ENCODE measurements at regions not wholly inside any gene's neighbourhood (a gene's known extent, or its start where the extent isn't known, plus 50 kb on each side); places are given as distances from the start of the nearest gene placed in this dataset.
"Not testable (repeated sequence)": the region's sequence is repeated elsewhere in the genome, so short reads cannot be mapped to it uniquely, and the experiment has no call there.

- H3K36me3 Mint-ChIP-seq, H3K9me3 Mint-ChIP-seq, H3K4me1 Mint-ChIP-seq, DNase-seq, POLR2A ChIA-PET, H3K4me3 Mint-ChIP-seq, ATAC-seq, H3K27ac Mint-ChIP-seq: not testable (repeated sequence)
- H3K27me3 Mint-ChIP-seq: peaks cover 0 to 10% (median 0%) of the 10 kb centered on the region in 5 donors
Measured at GRCh38 chr5:124916313-124916712, 169.9 kb upstream of the ZNF608 start.

- no peaks in the 10 kb centered on the region for H3K9me3 Mint-ChIP-seq
- no peak for ATAC-seq
- no peak overlapping the region for H3K27ac Mint-ChIP-seq
- POLR2A ChIA-PET: no interaction called here
- H3K4me3 Mint-ChIP-seq: no peak overlapping the region
- peaks cover 0 to 8% (median 0%) of the 10 kb centered on the region in 5 donors for H3K27me3 Mint-ChIP-seq
- DNase-seq: no peak
- H3K36me3 Mint-ChIP-seq: no peaks in the 10 kb centered on the region
- H3K4me1 Mint-ChIP-seq: peaks cover 0 to 4% (median 0%) of the 10 kb centered on the region in 4 donors
Measured at GRCh38 chr5:124918618-124919017, 172.2 kb upstream of the ZNF608 start.

GRCh38 chr5:124919076-124919475, 172.6 kb upstream of the ZNF608 start:
- Mint-ChIP-seq H3K4me3 (no peak overlapping the region), H3K36me3 (no peaks in the 10 kb centered on the region), H3K9me3 (no peaks in the 10 kb centered on the region), H3K27ac (no peak overlapping the region), H3K4me1 (peaks cover 0 to 4% (median 0%) of the 10 kb centered on the region in 4 donors), H3K27me3 (peaks cover 0 to 8% (median 0%) of the 10 kb centered on the region in 5 donors)
- POLR2A ChIA-PET: no interaction called here
- DNase-seq: no peak
- no peak for ATAC-seq

GRCh38 chr5:124919747-124920525, 173.5 kb upstream of the ZNF608 start:
- no peaks in the 10 kb centered on the region for H3K9me3 Mint-ChIP-seq
- no peak overlapping the region for H3K27ac Mint-ChIP-seq
- DNase-seq (no peak), ATAC-seq (no peak)
- no peaks in the 10 kb centered on the region for H3K36me3 Mint-ChIP-seq
- peaks cover 0 to 9% (median 0%) of the 10 kb centered on the region in 5 donors for H3K27me3 Mint-ChIP-seq
- POLR2A ChIA-PET: no interaction called here
- H3K4me3 Mint-ChIP-seq: no peak overlapping the region
- peaks cover 0 to 4% (median 0%) of the 10 kb centered on the region in 4 donors for H3K4me1 Mint-ChIP-seq

- H3K9me3 Mint-ChIP-seq: peaks cover 0 to 5% (median 0%) of the 10 kb centered on the region in 9 donors
- peaks cover 0 to 4% (median 0%) of the 10 kb centered on the region in 4 donors for H3K4me1 Mint-ChIP-seq
- peaks cover 0 to 8% (median 0%) of the 10 kb centered on the region in 5 donors for H3K27me3 Mint-ChIP-seq
- ATAC-seq: no peak
- no peaks in the 10 kb centered on the region for H3K36me3 Mint-ChIP-seq
- no peak overlapping the region for H3K4me3 Mint-ChIP-seq
- no peak overlapping the region for H3K27ac Mint-ChIP-seq
- no peak for DNase-seq
- POLR2A ChIA-PET: no interaction called here
Measured at GRCh38 chr5:124920909-124921666, 174.6 kb upstream of the ZNF608 start.

- H3K27ac Mint-ChIP-seq: no peak overlapping the region
- no peak overlapping the region for H3K4me3 Mint-ChIP-seq
Measured at GRCh38 chr5:124921694-124922093, 175.3 kb upstream of the ZNF608 start.

GRCh38 chr5:124922255-124922975, 176.0 kb upstream of the ZNF608 start:
- Mint-ChIP-seq H3K36me3 (no peaks in the 10 kb centered on the region), H3K27me3 (peaks cover 0 to 8% (median 0%) of the 10 kb centered on the region in 5 donors), H3K4me1 (no peaks in the 10 kb centered on the region), H3K4me3 (no peak overlapping the region), H3K27ac (no peak overlapping the region), H3K9me3 (peaks cover 0 to 5% (median 0%) of the 10 kb centered on the region in 9 donors)
- ATAC-seq (no peak), DNase-seq (no peak)
- POLR2A ChIA-PET: no interaction called here

More at GRCh38 chr5:124921694-124922093, 175.3 kb upstream of the ZNF608 start:
- Mint-ChIP-seq H3K4me1 (no peaks in the 10 kb centered on the region), H3K27me3 (peaks cover 0 to 8% (median 0%) of the 10 kb centered on the region in 5 donors), H3K36me3 (no peaks in the 10 kb centered on the region), H3K9me3 (peaks cover 0 to 5% (median 0%) of the 10 kb centered on the region in 9 donors)
- POLR2A ChIA-PET: no interaction called here
- ATAC-seq (no peak), DNase-seq (no peak)

- POLR2A ChIA-PET: no interaction called here
- no peaks in the 10 kb centered on the region for H3K36me3 Mint-ChIP-seq
- no peak overlapping the region for H3K4me3 Mint-ChIP-seq
- H3K27ac Mint-ChIP-seq: no peak overlapping the region
- no peaks in the 10 kb centered on the region for H3K4me1 Mint-ChIP-seq
- peaks cover 0 to 8% (median 0%) of the 10 kb centered on the region in 5 donors for H3K27me3 Mint-ChIP-seq
- ATAC-seq (no peak), DNase-seq (no peak)
- peaks cover 0 to 5% (median 0%) of the 10 kb centered on the region in 9 donors for H3K9me3 Mint-ChIP-seq
Measured at GRCh38 chr5:124923131-124923530, 176.7 kb upstream of the ZNF608 start.

- POLR2A ChIA-PET: no interaction called here
- Mint-ChIP-seq H3K9me3 (peaks cover 0 to 5% (median 0%) of the 10 kb centered on the region in 9 donors), H3K27me3 (peaks cover 0 to 8% (median 0%) of the 10 kb centered on the region in 5 donors), H3K27ac (no peak overlapping the region), H3K4me3 (no peak overlapping the region), H3K36me3 (no peaks in the 10 kb centered on the region), H3K4me1 (no peaks in the 10 kb centered on the region)
- no peak for ATAC-seq
- DNase-seq: no peak
Measured at GRCh38 chr5:124924729-124925128, 178.3 kb upstream of the ZNF608 start.

GRCh38 chr5:124927735-124928134, 181.3 kb upstream of the ZNF608 start:
- Mint-ChIP-seq H3K4me3 (no peak overlapping the region), H3K27me3 (peaks cover 0 to 8% (median 0%) of the 10 kb centered on the region in 5 donors), H3K9me3 (peaks cover 0 to 7% (median 0%) of the 10 kb centered on the region in 9 donors), H3K4me1 (no peaks in the 10 kb centered on the region), H3K36me3 (no peaks in the 10 kb centered on the region), H3K27ac (no peak overlapping the region)
- POLR2A ChIA-PET: no interaction called here
- ATAC-seq: no peak
- DNase-seq: no peak

- no peak for DNase-seq
- ATAC-seq: no peak
- Mint-ChIP-seq H3K9me3 (peaks cover 0 to 7% (median 0%) of the 10 kb centered on the region in 9 donors), H3K36me3 (no peaks in the 10 kb centered on the region), H3K4me3 (no peak overlapping the region), H3K4me1 (no peaks in the 10 kb centered on the region), H3K27me3 (peaks cover 0 to 8% (median 0%) of the 10 kb centered on the region in 5 donors), H3K27ac (no peak overlapping the region)
- POLR2A ChIA-PET: no interaction called here
Measured at GRCh38 chr5:124929000-124929399, 182.6 kb upstream of the ZNF608 start.

GRCh38 chr5:124932791-124933600, 186.6 kb upstream of the ZNF608 start:
- H3K9me3 Mint-ChIP-seq: peaks cover 0 to 3% (median 0%) of the 10 kb centered on the region in 9 donors
- H3K36me3 Mint-ChIP-seq: no peaks in the 10 kb centered on the region
- no peak overlapping the region for H3K4me3 Mint-ChIP-seq
- DNase-seq (no peak), ATAC-seq (no peak)
- peaks cover 0 to 11% (median 0%) of the 10 kb centered on the region in 4 donors for H3K4me1 Mint-ChIP-seq
- POLR2A ChIA-PET: no interaction called here
- H3K27ac Mint-ChIP-seq: no peak overlapping the region
- no peaks in the 10 kb centered on the region for H3K27me3 Mint-ChIP-seq
